Omental fat pad (tissue), 3 donors: ENCODE measurements at regions not wholly inside any gene's neighbourhood (a gene's known extent, or its start where the extent isn't known, plus 50 kb on each side); places are given as distances from the start of the nearest gene placed in this dataset.

Experiments used
- ATAC-seq: fragments of 150-250 bp; one replicate; pipeline ENCODE4 v1.9.1; 2016; ENCODE audit warnings: mild to moderate bottlenecking, moderate library complexity; ENCODE audit not compliant: low FRiP score
- DNase-seq: peaks from one replicate; pipeline ENCODE4 v3.0.0-alpha.2; 2019; ENCODE audit warnings: low spot score
- TF ChIP-seq, protein P1 (sequence below), 3 donors: fragments of 450-650 bp; IDR thresholded peaks; one replicate each; pipeline ENCODE4 v1.5.1; 2016 to 2017; ENCODE audit warnings: antibody characterized with exemption in 3 of 3, mild to moderate bottlenecking in 3 of 3, moderate library complexity in 2 of 3

GRCh38 chr2:6073191-6074088 is 381.3 kb downstream of the SOX11 start:
- TF ChIP-seq, protein P1, sequence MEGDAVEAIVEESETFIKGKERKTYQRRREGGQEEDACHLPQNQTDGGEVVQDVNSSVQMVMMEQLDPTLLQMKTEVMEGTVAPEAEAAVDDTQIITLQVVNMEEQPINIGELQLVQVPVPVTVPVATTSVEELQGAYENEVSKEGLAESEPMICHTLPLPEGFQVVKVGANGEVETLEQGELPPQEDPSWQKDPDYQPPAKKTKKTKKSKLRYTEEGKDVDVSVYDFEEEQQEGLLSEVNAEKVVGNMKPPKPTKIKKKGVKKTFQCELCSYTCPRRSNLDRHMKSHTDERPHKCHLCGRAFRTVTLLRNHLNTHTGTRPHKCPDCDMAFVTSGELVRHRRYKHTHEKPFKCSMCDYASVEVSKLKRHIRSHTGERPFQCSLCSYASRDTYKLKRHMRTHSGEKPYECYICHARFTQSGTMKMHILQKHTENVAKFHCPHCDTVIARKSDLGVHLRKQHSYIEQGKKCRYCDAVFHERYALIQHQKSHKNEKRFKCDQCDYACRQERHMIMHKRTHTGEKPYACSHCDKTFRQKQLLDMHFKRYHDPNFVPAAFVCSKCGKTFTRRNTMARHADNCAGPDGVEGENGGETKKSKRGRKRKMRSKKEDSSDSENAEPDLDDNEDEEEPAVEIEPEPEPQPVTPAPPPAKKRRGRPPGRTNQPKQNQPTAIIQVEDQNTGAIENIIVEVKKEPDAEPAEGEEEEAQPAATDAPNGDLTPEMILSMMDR (IDR thresholded peaks at IDR 0.05) = no peak
- no peak for DNase-seq
- ATAC-seq = no peak

DNA sequence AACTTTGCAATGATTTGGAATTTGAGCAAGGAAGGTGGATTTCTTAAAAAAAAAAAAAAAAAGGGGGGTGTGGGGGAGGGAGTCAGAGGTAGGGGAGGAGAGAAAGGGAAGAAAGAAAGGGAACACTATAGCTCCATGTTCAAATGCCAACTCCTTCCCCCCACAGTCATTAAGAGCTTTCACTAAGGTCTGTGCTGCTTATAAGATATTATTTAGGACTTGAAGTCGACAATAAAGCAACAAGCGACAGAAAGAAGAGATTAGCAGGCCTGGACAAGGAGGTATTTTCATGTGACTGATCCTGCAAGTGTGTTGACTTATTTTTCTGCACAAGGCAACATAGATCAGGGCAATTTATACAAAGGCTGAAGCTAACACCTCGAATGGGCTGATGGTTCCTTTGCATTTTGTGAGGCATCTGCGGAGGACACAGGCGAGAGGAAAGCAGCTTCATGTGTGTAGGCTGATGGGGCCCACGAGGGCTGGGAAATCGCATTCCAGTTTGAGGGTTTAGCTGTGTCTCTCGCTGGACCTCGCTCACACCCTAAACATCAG is 382.0 kb downstream of the SOX11 start:
- ATAC-seq (no peak), DNase-seq (no peak)
- TF ChIP-seq, protein P1 (IDR thresholded peaks at IDR 0.05) = no peak

DNA sequence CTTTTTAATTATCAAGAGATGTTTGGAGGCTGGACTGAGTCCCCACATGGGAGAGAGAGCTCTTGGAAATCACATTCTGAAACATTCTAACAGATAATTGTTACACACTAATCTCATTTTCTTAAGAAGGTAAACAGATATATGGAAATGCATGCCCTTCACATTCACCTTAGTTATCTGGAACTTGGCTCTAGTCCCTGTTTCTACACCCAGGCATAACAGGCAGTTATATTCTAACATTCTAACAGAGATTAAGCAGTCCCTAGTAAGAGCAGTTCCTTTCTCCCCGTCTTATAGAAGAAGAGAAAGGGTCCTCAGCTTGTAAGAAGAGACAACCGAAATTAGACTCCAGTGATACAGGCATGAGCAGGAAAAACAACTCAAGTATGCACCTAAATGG is 385.4 kb downstream of the SOX11 start:
- DNase-seq = no peak
- no peak for ATAC-seq
- TF ChIP-seq, protein P1 (IDR thresholded peaks at IDR 0.05) = no peak

- DNase-seq (no peak), ATAC-seq (no peak)
- TF ChIP-seq, protein P1 (IDR thresholded peaks at IDR 0.05) = no peak
These were observed 386.2 kb downstream of the SOX11 start for GRCh38 chr2:6078414-6078813.

GRCh38 chr2:6079405-6079804 is 387.2 kb downstream of the SOX11 start:
- TF ChIP-seq, protein P1 (IDR thresholded peaks at IDR 0.05) = no peak
- DNase-seq (no peak), ATAC-seq (no peak)

GRCh38 chr2:6080932-6081753 is 389.0 kb downstream of the SOX11 start:
- DNase-seq = no peak
- TF ChIP-seq, protein P1 (IDR thresholded peaks at IDR 0.05) = no peak
- ATAC-seq = no peak
